ENCODE measurements at regions not wholly inside any gene's neighbourhood (a gene's known extent, or its start where the extent isn't known, plus 50 kb on each side); places are given as distances from the start of the nearest gene placed in this dataset.

DNA sequence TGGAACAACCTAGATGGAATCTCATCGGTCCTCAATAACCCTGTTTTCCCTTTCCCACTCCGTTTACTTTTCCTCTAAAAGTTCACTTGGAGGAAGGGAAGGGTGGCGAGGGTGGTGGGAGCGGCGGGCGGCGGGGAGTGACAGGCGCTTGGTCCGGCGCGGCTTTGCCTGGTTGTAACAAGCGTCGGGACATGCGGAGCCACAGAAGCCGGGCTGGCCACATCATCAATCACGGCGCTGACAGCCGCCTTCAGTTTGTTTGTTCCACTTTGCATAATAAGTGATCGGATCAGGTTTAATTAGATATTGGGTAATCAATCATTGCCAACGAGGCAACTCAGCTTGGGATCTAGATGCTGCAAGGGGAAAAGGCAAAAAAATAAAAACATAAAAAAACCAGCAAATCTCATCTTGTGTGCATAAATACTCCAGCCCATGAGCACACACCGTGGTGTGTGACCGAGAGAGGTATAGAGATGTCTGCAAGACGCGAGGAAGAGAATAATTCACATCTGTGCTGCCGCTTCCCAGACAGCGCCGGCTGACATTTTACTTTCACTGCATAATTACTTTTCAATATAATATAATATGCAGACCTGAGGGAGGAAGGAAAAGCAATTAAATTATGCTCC lies 396.2 kb upstream of the IRX4 start:
- Histone ChIP-seq H3K9me2 (replicated peaks; ENCODE audit: control insufficient read depth, low read length) (no peaks in the 10 kb centered on the region), H3K4me2 (ENCODE audit: low read length) (no peak overlapping the region), H3K36me3 (ENCODE audit: control insufficient read depth, low read length) (no peaks in the 10 kb centered on the region), H3K79me2 (ENCODE audit: control insufficient read depth, low read length) (no peaks in the 10 kb centered on the region), H3K4me3 (ENCODE audit: low read length) (no peak overlapping the region), H4K20me1 (ENCODE audit: control insufficient read depth, insufficient read depth, low read depth, low read length) (no peaks in the 10 kb centered on the region), H3K27ac (ENCODE audit: low read depth, low read length) (no peak overlapping the region), H3K27me3 (ENCODE audit: control insufficient read depth, low read length) (no peaks in the 10 kb centered on the region), H3F3A (ENCODE audit: control insufficient read depth, insufficient read depth) (no peaks in the 10 kb centered on the region), H3K9me3 (ENCODE audit: control insufficient read depth, insufficient read depth, low read length) (no peaks in the 10 kb centered on the region), H3K4me1 (ENCODE audit: control insufficient read depth, low read length) (no peaks in the 10 kb centered on the region)
- no peak for TF ChIP-seq EZH2phosphoT487 (IDR thresholded peaks at IDR 0.05; ENCODE audit: borderline replicate concordance, low read length)
- TF ChIP-seq, protein P1, sequence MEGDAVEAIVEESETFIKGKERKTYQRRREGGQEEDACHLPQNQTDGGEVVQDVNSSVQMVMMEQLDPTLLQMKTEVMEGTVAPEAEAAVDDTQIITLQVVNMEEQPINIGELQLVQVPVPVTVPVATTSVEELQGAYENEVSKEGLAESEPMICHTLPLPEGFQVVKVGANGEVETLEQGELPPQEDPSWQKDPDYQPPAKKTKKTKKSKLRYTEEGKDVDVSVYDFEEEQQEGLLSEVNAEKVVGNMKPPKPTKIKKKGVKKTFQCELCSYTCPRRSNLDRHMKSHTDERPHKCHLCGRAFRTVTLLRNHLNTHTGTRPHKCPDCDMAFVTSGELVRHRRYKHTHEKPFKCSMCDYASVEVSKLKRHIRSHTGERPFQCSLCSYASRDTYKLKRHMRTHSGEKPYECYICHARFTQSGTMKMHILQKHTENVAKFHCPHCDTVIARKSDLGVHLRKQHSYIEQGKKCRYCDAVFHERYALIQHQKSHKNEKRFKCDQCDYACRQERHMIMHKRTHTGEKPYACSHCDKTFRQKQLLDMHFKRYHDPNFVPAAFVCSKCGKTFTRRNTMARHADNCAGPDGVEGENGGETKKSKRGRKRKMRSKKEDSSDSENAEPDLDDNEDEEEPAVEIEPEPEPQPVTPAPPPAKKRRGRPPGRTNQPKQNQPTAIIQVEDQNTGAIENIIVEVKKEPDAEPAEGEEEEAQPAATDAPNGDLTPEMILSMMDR (IDR thresholded peaks at IDR 0.05; ENCODE audit: low read depth, low read length, poor library complexity, severe bottlenecking): no peak

DNA sequence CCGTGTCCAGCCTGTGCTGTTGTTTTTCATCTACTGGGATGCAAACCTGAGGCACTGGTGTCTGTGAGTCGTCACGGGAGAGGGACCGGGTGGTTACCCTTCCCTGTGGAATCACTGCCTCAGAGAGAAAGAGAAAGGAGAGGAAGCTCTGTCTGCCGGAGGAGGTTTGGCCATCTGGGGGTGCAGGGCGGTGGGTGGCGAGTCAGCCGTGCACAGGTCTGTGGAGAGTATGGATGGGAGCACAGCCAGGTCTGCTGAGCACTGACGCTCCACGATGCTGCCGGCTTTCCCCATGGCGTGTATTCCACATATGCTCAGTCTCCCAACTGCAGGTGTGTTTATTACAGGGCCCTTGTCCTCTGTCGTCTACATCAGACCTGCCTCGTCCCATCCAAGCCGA lies 395.2 kb upstream of the IRX4 start:
- H3K27ac ChIP-seq (ENCODE audit: low read depth, low read length): no peak overlapping the region
- no peaks in the 10 kb centered on the region for H3K9me2 ChIP-seq (replicated peaks; ENCODE audit: control insufficient read depth, low read length)
- H3F3A ChIP-seq (ENCODE audit: control insufficient read depth, insufficient read depth): no peaks in the 10 kb centered on the region
- H3K27me3 ChIP-seq (ENCODE audit: control insufficient read depth, low read length): no peaks in the 10 kb centered on the region
- H3K4me2 ChIP-seq (ENCODE audit: low read length): no peak overlapping the region
- no peaks in the 10 kb centered on the region for H3K79me2 ChIP-seq (ENCODE audit: control insufficient read depth, low read length)
- no peaks in the 10 kb centered on the region for H3K9me3 ChIP-seq (ENCODE audit: control insufficient read depth, insufficient read depth, low read length)
- H3K4me3 ChIP-seq (ENCODE audit: low read length): no peak overlapping the region
- H3K36me3 ChIP-seq (ENCODE audit: control insufficient read depth, low read length): no peaks in the 10 kb centered on the region
- TF ChIP-seq, protein P1 (IDR thresholded peaks at IDR 0.05; ENCODE audit: low read depth, low read length, poor library complexity, severe bottlenecking): no peak
- no peak for TF ChIP-seq EZH2phosphoT487 (IDR thresholded peaks at IDR 0.05; ENCODE audit: borderline replicate concordance, low read length)
- H4K20me1 ChIP-seq (ENCODE audit: control insufficient read depth, insufficient read depth, low read depth, low read length): no peaks in the 10 kb centered on the region
- H3K4me1 ChIP-seq (ENCODE audit: control insufficient read depth, low read length): no peaks in the 10 kb centered on the region

DNA sequence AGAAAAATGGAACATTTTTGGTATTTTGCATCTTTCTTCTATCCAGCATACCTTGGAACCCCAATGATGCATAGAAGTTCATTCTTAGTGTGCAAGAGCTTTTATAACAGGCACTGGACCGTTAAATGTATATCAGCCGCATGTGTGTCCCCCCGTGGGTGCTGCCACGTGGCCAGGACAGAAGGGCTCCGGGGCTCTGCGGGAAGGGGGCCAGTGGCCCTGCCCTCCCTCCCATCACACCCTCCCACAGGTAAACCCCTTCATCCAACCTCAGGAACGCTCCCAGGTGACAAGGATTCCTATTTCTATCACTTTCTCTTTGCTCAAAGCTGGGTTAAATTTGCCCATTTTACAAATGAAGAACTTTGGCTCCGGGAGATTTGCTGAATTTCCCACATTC lies 393.4 kb upstream of the IRX4 start:
- H3K79me2 ChIP-seq (ENCODE audit: control insufficient read depth, low read length): no peaks in the 10 kb centered on the region
- H3K27ac ChIP-seq (ENCODE audit: low read depth, low read length): no peak overlapping the region
- no peaks in the 10 kb centered on the region for H4K20me1 ChIP-seq (ENCODE audit: control insufficient read depth, insufficient read depth, low read depth, low read length)
- H3F3A ChIP-seq (ENCODE audit: control insufficient read depth, insufficient read depth): no peaks in the 10 kb centered on the region
- H3K9me2 ChIP-seq (replicated peaks; ENCODE audit: control insufficient read depth, low read length): no peaks in the 10 kb centered on the region
- H3K9me3 ChIP-seq (ENCODE audit: control insufficient read depth, insufficient read depth, low read length): no peaks in the 10 kb centered on the region
- no peaks in the 10 kb centered on the region for H3K27me3 ChIP-seq (ENCODE audit: control insufficient read depth, low read length)
- no peak for TF ChIP-seq EZH2phosphoT487 (IDR thresholded peaks at IDR 0.05; ENCODE audit: borderline replicate concordance, low read length)
- TF ChIP-seq, protein P1 (IDR thresholded peaks at IDR 0.05; ENCODE audit: low read depth, low read length, poor library complexity, severe bottlenecking): no peak
- H3K36me3 ChIP-seq (ENCODE audit: control insufficient read depth, low read length): no peaks in the 10 kb centered on the region
- no peak overlapping the region for H3K4me2 ChIP-seq (ENCODE audit: low read length)
- H3K4me3 ChIP-seq (ENCODE audit: low read length): no peak overlapping the region
- no peaks in the 10 kb centered on the region for H3K4me1 ChIP-seq (ENCODE audit: control insufficient read depth, low read length)

All from DOHH2 (cell line).